ENCODE measurements at regions not wholly inside any gene's neighbourhood (a gene's known extent, or its start where the extent isn't known, plus 50 kb on each side); places are given as distances from the start of the nearest gene placed in this dataset.

- WGBS, 2 donors (ENCODE audit: low coverage in 1 of 2) = 74 to 89% methylated on average over 1 to 2 of the region's 2 CpGs
- intact Hi-C loops (cut with DNase I; ENCODE audit: low total_unique reads) = no loop called here
- no peaks in the 10 kb centered on the region for H3K4me1 ChIP-seq
These were observed 733.0 kb downstream of the CCSER2 start for GRCh38 chr10:85061401-85061800.

GRCh38 chr10:85067955-85068354 lies 739.6 kb downstream of the CCSER2 start:
- Histone ChIP-seq H3K4me1 (no peaks in the 10 kb centered on the region), H3K4me3 (no peak overlapping the region), H3K36me3 (no peaks in the 10 kb centered on the region), H3K9me3 (peaks cover 0 to 3% of the 10 kb centered on the region in 2 donors), H3K27ac (no peak overlapping the region), H3K27me3 (no peaks in the 10 kb centered on the region)
- 44 to 59% methylated on average over 1 of the region's 1 CpG for WGBS, 2 donors (ENCODE audit: low coverage in 1 of 2)
- intact Hi-C loops (cut with DNase I; ENCODE audit: low total_unique reads) = no loop called here
- no peak for DNase-seq
- in situ Hi-C loops (cut with MboI; ENCODE audit: low pct_ligation_motif_present in 1 of 4, low pct_unique_long_range_greater_than_20kb in 1 of 4, low sequenced_read_pairs in 3 of 4) = no loop called here
- no peak for TF ChIP-seq EP300 (IDR thresholded peaks at IDR 0.05; ENCODE audit: low read depth)

More at GRCh38 chr10:85061401-85061800, 733.0 kb downstream of the CCSER2 start:
- no peaks in the 10 kb centered on the region for H3K27me3 ChIP-seq
- peaks cover 0 to 3% of the 10 kb centered on the region in 2 donors for H3K9me3 ChIP-seq
- DNase-seq = no peak
- no peak overlapping the region for H3K4me3 ChIP-seq
- H3K27ac ChIP-seq = no peak overlapping the region
- H3K36me3 ChIP-seq = no peaks in the 10 kb centered on the region
- in situ Hi-C loops (cut with MboI; ENCODE audit: low pct_ligation_motif_present in 1 of 4, low pct_unique_long_range_greater_than_20kb in 1 of 4, low sequenced_read_pairs in 3 of 4) = no loop called here
- TF ChIP-seq POLR2AphosphoS5 (IDR thresholded peaks at IDR 0.05) (no peak), CTCF (IDR thresholded peaks at IDR 0.05) (no peak), EP300 (IDR thresholded peaks at IDR 0.05; ENCODE audit: low read depth) (no peak), POLR2A (IDR thresholded peaks at IDR 0.05) (no peak)

GRCh38 chr10:85080934-85081333 lies 752.5 kb downstream of the CCSER2 start:
- in situ Hi-C loops (cut with MboI; ENCODE audit: low pct_ligation_motif_present in 1 of 4, low pct_unique_long_range_greater_than_20kb in 1 of 4, low sequenced_read_pairs in 3 of 4) = no loop called here

GRCh38 chr10:85098835-85099521 lies 770.6 kb downstream of the CCSER2 start:
- WGBS, 2 donors (ENCODE audit: low coverage in 1 of 2) = 85 to 100% methylated on average over 2 to 3 of the region's 3 CpGs
- H3K4me1 ChIP-seq = no peaks in the 10 kb centered on the region
- TF ChIP-seq EP300 (IDR thresholded peaks at IDR 0.05; ENCODE audit: low read depth) (no peak), POLR2AphosphoS5 (IDR thresholded peaks at IDR 0.05) (no peak), CTCF (IDR thresholded peaks at IDR 0.05) (no peak)
- H3K27ac ChIP-seq = no peak overlapping the region
- DNase-seq = no peak
- no peaks in the 10 kb centered on the region for H3K9me3 ChIP-seq
- no peak overlapping the region for H3K4me3 ChIP-seq
- intact Hi-C loops (cut with DNase I; ENCODE audit: low total_unique reads) = no loop called here
- no peaks in the 10 kb centered on the region for H3K36me3 ChIP-seq
- in situ Hi-C loops (cut with MboI; ENCODE audit: low pct_ligation_motif_present in 1 of 4, low pct_unique_long_range_greater_than_20kb in 1 of 4, low sequenced_read_pairs in 3 of 4) = no loop called here
- no peaks in the 10 kb centered on the region for H3K27me3 ChIP-seq

More at GRCh38 chr10:85080934-85081333, 752.5 kb downstream of the CCSER2 start:
- no peak for DNase-seq
- 80 to 82% methylated on average over 1 to 2 of the region's 2 CpGs for WGBS, 2 donors (ENCODE audit: low coverage in 1 of 2)
- no peaks in the 10 kb centered on the region for H3K36me3 ChIP-seq
- no peak overlapping the region for H3K4me3 ChIP-seq
- intact Hi-C loops (cut with DNase I; ENCODE audit: low total_unique reads) = no loop called here
- no peaks in the 10 kb centered on the region for H3K9me3 ChIP-seq
- TF ChIP-seq CTCF (IDR thresholded peaks at IDR 0.05) = no peak
- TF ChIP-seq POLR2A (IDR thresholded peaks at IDR 0.05) = no peak
- TF ChIP-seq POLR2AphosphoS5 (IDR thresholded peaks at IDR 0.05) = no peak
- no peak for TF ChIP-seq EP300 (IDR thresholded peaks at IDR 0.05; ENCODE audit: low read depth)
- no peak overlapping the region for H3K27ac ChIP-seq
- H3K4me1 ChIP-seq = no peaks in the 10 kb centered on the region
- no peaks in the 10 kb centered on the region for H3K27me3 ChIP-seq

- no peak for TF ChIP-seq POLR2A (IDR thresholded peaks at IDR 0.05)
- TF ChIP-seq EP300 (IDR thresholded peaks at IDR 0.05; ENCODE audit: low read depth) = no peak
- no peak for TF ChIP-seq POLR2AphosphoS5 (IDR thresholded peaks at IDR 0.05)
- no peak for TF ChIP-seq CTCF (IDR thresholded peaks at IDR 0.05)
- Histone ChIP-seq H3K4me3 (no peak overlapping the region), H3K27me3 (no peaks in the 10 kb centered on the region), H3K27ac (no peak overlapping the region), H3K36me3 (no peaks in the 10 kb centered on the region), H3K9me3 (no peaks in the 10 kb centered on the region), H3K4me1 (no peaks in the 10 kb centered on the region)
- no peak for DNase-seq
- intact Hi-C loops (cut with DNase I; ENCODE audit: low total_unique reads) (no loop called here), in situ Hi-C loops (cut with MboI; ENCODE audit: low pct_ligation_motif_present in 1 of 4, low pct_unique_long_range_greater_than_20kb in 1 of 4, low sequenced_read_pairs in 3 of 4) (no loop called here)
These were observed 772.1 kb downstream of the CCSER2 start for GRCh38 chr10:85100495-85100894.

All from transverse colon (tissue), 4 donors.